ENCODE measurements at regions not wholly inside any gene's neighbourhood (a gene's known extent, or its start where the extent isn't known, plus 50 kb on each side); places are given as distances from the start of the nearest gene placed in this dataset.
"Not testable (repeated sequence)": the region's sequence is repeated elsewhere in the genome, so short reads cannot be mapped to it uniquely, and the experiment has no call there.

DNA sequence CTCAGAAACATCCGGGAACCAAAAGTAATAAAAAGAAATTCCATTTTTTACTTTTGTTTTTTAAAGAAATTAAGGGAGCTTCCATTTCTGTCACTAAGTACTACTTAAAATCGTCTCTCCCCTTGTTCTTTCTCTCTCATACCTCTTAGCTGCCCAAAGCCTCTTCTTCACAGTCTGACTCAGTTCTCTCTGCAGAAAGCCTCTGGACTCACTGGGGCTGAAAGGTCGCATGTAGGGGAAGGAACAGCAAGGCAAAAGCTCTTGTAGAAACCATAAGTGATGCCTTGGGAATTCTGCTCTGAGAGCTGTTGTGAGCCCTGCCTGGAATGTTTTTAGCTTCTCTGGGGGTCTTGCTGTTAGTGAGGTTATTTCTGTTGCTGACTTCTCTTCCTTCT lies 100.8 kb upstream of the RANBP3L start:
- no peaks in the 10 kb centered on the region for H3K9me3 ChIP-seq
- WGBS = 88% methylated on average over 3 of the region's 3 CpGs
- DNase-seq (ENCODE audit: low spot score in 2 of 2) = no peak
- H3K4me1 ChIP-seq = peaks cover 11% of the 10 kb centered on the region
- H3K27me3 ChIP-seq = no peaks in the 10 kb centered on the region
- no peak overlapping the region for H3K27ac ChIP-seq
- H3K36me3 ChIP-seq = no peaks in the 10 kb centered on the region
- no peak for TF ChIP-seq POLR2A (IDR thresholded peaks at IDR 0.05)
- TF ChIP-seq EP300 (IDR thresholded peaks at IDR 0.05) = no peak
- TF ChIP-seq POLR2AphosphoS5 (IDR thresholded peaks at IDR 0.05) = no peak
- TF ChIP-seq, protein P1, sequence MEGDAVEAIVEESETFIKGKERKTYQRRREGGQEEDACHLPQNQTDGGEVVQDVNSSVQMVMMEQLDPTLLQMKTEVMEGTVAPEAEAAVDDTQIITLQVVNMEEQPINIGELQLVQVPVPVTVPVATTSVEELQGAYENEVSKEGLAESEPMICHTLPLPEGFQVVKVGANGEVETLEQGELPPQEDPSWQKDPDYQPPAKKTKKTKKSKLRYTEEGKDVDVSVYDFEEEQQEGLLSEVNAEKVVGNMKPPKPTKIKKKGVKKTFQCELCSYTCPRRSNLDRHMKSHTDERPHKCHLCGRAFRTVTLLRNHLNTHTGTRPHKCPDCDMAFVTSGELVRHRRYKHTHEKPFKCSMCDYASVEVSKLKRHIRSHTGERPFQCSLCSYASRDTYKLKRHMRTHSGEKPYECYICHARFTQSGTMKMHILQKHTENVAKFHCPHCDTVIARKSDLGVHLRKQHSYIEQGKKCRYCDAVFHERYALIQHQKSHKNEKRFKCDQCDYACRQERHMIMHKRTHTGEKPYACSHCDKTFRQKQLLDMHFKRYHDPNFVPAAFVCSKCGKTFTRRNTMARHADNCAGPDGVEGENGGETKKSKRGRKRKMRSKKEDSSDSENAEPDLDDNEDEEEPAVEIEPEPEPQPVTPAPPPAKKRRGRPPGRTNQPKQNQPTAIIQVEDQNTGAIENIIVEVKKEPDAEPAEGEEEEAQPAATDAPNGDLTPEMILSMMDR (IDR thresholded peaks at IDR 0.05) = no peak
- no peak overlapping the region for H3K4me3 ChIP-seq

DNA sequence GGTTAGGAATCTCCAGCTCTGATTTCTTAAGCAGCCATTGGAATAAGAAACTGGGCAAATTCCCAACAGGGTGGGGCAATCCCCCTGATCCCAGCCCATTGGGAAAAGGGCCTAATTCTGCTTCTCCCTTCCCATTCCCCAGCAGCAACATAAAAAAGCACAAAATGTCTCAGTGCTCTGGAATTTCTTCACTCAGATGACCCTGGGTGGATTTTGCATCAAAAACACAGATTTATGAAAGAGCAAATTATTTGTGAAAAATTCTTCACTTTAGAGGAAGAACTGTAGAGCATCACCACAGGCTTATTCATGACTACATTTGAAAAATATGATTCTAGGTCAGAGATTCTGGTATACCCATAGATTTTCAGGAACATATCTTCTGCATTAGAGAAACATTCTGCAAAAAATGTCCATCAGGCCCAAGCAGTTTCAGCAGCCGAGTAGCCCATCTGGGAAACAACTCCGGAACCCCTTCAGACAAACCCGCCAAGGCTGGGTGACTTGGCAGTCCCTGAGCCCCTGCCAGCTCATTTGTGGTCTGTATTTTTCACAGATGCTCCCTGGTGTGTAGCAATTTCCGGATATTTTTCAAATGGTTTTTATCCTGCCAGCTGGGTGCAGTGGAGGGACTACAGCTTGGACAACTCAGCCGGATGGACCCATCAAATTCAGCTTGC lies 102.1 kb upstream of the RANBP3L start:
- H3K9me3 ChIP-seq = no peaks in the 10 kb centered on the region
- 51% methylated on average over 5 of the region's 5 CpGs for WGBS
- peak overlapping the region; percentile 73 for H3K27ac ChIP-seq
- H3K36me3 ChIP-seq = no peaks in the 10 kb centered on the region
- H3K27me3 ChIP-seq = no peaks in the 10 kb centered on the region
- H3K4me1 ChIP-seq = peaks cover 11% of the 10 kb centered on the region
- no peak for TF ChIP-seq EP300 (IDR thresholded peaks at IDR 0.05)
- TF ChIP-seq POLR2AphosphoS5 (IDR thresholded peaks at IDR 0.05) = no peak
- DNase-seq (ENCODE audit: low spot score in 2 of 2) = peak; percentile 74 to 78
- no peak overlapping the region for H3K4me3 ChIP-seq

DNA sequence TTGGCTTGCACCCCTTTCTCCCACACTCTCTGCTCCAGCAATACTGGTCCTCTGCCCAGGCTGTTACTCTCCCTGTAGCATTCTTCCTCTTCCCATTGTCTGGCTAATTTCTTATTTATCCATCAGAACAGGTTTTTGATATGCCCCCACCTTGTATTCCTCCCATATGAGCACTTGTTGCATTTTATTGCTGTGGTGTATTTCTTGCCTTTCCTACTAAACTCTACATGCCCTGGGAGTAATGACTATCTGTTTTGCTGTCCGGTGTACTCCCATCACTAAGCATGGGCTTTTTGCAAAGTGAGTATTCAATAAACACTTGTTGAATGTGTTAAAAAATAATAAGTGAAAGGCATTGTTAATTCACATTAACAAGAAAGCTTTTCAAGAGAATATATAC lies 104.3 kb upstream of the RANBP3L start:
- no peaks in the 10 kb centered on the region for H3K27me3 ChIP-seq
- peaks cover 11% of the 10 kb centered on the region for H3K4me1 ChIP-seq
- TF ChIP-seq, protein P1 (IDR thresholded peaks at IDR 0.05) = no peak
- no peak for TF ChIP-seq POLR2A (IDR thresholded peaks at IDR 0.05)
- TF ChIP-seq POLR2AphosphoS5 (IDR thresholded peaks at IDR 0.05) = no peak
- TF ChIP-seq EP300 (IDR thresholded peaks at IDR 0.05) = no peak
- WGBS = 93% methylated on average over 1 of the region's 1 CpG
- no peaks in the 10 kb centered on the region for H3K9me3 ChIP-seq
- no peaks in the 10 kb centered on the region for H3K36me3 ChIP-seq
- no peak for DNase-seq (ENCODE audit: low spot score in 2 of 2)
- no peak overlapping the region for H3K27ac ChIP-seq
- no peak overlapping the region for H3K4me3 ChIP-seq

DNA sequence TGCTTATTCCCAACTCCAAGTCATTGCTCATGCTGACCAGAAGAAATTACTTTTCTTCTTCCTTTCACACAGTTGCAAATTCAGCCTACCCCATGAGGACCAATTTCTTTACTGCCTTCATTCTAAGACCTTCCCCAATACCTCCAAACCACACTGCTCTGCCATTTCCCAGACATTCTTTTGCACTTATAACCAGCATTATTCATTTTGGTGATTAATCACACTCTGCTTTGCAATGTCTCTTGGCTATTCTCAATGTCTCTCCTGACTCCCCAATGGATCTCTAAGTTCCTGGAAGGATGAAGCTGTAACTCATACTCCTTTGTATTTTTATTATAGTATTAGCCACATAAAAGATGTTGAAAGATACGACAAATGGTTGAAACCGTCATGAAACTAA lies 105.7 kb upstream of the RANBP3L start:
- Histone ChIP-seq H3K4me3 (no peak overlapping the region), H3K4me1 (peaks cover 11% of the 10 kb centered on the region), H3K27me3 (no peaks in the 10 kb centered on the region), H3K27ac (no peak overlapping the region), H3K36me3 (no peaks in the 10 kb centered on the region), H3K9me3 (no peaks in the 10 kb centered on the region)
- TF ChIP-seq, protein P1 (IDR thresholded peaks at IDR 0.05) = no peak
- TF ChIP-seq POLR2A (IDR thresholded peaks at IDR 0.05) (no peak), POLR2AphosphoS5 (IDR thresholded peaks at IDR 0.05) (no peak), EP300 (IDR thresholded peaks at IDR 0.05) (no peak)
- WGBS = 90% methylated on average over 2 of the region's 2 CpGs
- no peak for DNase-seq (ENCODE audit: low spot score in 2 of 2)

DNA sequence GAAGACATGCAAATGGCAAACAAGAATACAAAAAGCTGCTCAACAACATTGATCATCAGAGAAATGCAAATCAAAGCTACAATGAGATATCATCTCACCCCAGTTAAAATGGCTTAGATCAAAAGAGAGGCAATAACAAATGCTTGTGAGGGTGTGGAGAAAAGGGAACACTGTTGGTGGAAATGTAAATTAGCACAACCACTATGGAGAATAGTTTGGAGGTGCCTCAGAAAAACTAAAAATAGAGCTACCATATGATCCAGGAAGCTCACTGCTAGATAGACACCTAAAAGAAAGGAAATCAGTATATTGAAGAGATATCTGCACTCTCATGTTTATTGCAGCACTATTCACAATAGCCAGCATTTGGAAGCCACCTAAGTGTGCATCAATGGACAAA lies 108.0 kb upstream of the RANBP3L start:
- DNase-seq (ENCODE audit: low spot score in 2 of 2); H3K4me3 ChIP-seq; H3K27me3 ChIP-seq; H3K9me3 ChIP-seq; H3K4me1 ChIP-seq; H3K27ac ChIP-seq; H3K36me3 ChIP-seq: not testable (repeated sequence)

DNA sequence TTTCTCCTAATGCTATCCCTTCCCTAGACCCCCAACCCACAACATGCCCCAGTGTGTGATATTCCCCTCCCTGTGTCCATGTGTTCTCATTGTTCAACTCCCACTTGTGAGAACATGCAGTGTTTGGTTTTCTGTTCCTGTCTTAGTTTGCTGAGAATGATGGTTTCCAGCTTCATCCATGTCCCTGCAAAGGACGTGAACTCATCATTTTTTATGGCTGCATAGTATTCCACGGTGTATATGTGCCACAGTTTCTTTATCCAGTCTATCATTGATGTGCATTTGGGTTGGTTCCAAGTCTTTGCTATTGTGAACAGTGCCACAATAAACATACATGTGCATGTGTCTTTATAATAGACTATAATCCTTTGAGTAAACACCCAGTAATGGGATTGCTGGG lies 109.0 kb upstream of the RANBP3L start:
- not testable (repeated sequence) for H3K4me3 ChIP-seq; H3K9me3 ChIP-seq; H3K36me3 ChIP-seq; H3K27me3 ChIP-seq; H3K27ac ChIP-seq; DNase-seq (ENCODE audit: low spot score in 2 of 2); H3K4me1 ChIP-seq
- 88% methylated on average over 2 of the region's 2 CpGs for WGBS

DNA sequence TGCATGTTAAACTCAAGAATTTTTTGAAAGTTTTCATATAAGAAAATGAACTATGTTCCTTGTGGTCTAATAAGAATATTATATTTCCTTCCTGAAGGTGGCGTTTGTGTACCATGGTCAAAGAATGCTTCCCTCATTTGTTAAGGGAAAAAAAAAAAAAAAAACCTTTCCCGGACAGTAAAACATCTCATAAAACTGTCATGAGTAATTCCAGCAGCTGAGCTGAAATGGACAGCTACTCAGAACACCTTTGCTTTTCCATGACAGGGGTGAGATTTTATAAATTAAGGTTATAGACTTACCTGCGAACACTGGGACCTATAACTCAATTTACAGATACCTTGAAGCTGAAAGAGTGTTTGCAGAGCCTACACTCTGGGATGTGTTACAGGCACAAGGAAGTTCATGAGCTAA lies 113.2 kb upstream of the RANBP3L start:
- no peak for TF ChIP-seq EP300 (IDR thresholded peaks at IDR 0.05)
- TF ChIP-seq, protein P1 (IDR thresholded peaks at IDR 0.05) = peak; percentile 18 to 58
- no peak overlapping the region for H3K4me3 ChIP-seq
- H3K4me1 ChIP-seq = peaks cover 18% of the 10 kb centered on the region
- H3K27me3 ChIP-seq = no peaks in the 10 kb centered on the region
- H3K9me3 ChIP-seq = no peaks in the 10 kb centered on the region
- H3K27ac ChIP-seq = no peak overlapping the region
- WGBS = 23% methylated on average over 3 of the region's 3 CpGs
- no peaks in the 10 kb centered on the region for H3K36me3 ChIP-seq
- DNase-seq (ENCODE audit: low spot score in 2 of 2) = no peak

Data from suprapubic skin (tissue), 4 donors.